Mucosa of gallbladder (tissue), 1 donor: ENCODE measurements at regions not wholly inside any gene's neighbourhood (a gene's known extent, or its start where the extent isn't known, plus 50 kb on each side); places are given as distances from the start of the nearest gene placed in this dataset.

Experiments
- DNase-seq: peaks from one replicate; pipeline ENCODE4 v3.0.0-alpha.2; 2020; ENCODE audit warnings: low spot score
- donor health status: DM: no; HTN: no; CAD: no.

- no peak for DNase-seq
Observed at GRCh38 chr20:24762791-24763350, 186.2 kb upstream of the CST7 start.

GRCh38 chr20:24763386-24764026 lies 185.6 kb upstream of the CST7 start:
- DNase-seq, result no peak

- DNase-seq, result no peak
Observed at GRCh38 chr20:24764027-24764793, 184.9 kb upstream of the CST7 start.

GRCh38 chr20:24764794-24765202 lies 184.3 kb upstream of the CST7 start:
- no peak for DNase-seq

GRCh38 chr20:24765316-24766142 lies 183.5 kb upstream of the CST7 start:
- no peak for DNase-seq

- no peak for DNase-seq
Observed at GRCh38 chr20:24766143-24766527, 182.9 kb upstream of the CST7 start.

- DNase-seq, result no peak
Observed at GRCh38 chr20:24766826-24767622, 182.0 kb upstream of the CST7 start.

GRCh38 chr20:24767623-24768100 lies 181.4 kb upstream of the CST7 start:
- no peak for DNase-seq

GRCh38 chr20:24768201-24768636 lies 180.8 kb upstream of the CST7 start:
- no peak for DNase-seq

- no peak for DNase-seq
Observed at GRCh38 chr20:24768713-24769601, 180.1 kb upstream of the CST7 start.

GRCh38 chr20:24769878-24770627 lies 179.0 kb upstream of the CST7 start:
- no peak for DNase-seq

- DNase-seq, result no peak
Observed at GRCh38 chr20:24770628-24771541, 178.2 kb upstream of the CST7 start.

- no peak for DNase-seq
Observed at GRCh38 chr20:24771542-24772061, 177.5 kb upstream of the CST7 start.

GRCh38 chr20:24772667-24773066 lies 176.4 kb upstream of the CST7 start:
- DNase-seq, result no peak

- DNase-seq, result no peak
Observed at GRCh38 chr20:24773168-24773567, 175.9 kb upstream of the CST7 start.

- DNase-seq, result no peak
Observed at GRCh38 chr20:24773751-24774201, 175.3 kb upstream of the CST7 start.

- no peak for DNase-seq
Observed at GRCh38 chr20:24775966-24776365, 173.1 kb upstream of the CST7 start.

GRCh38 chr20:24776755-24777271 lies 172.3 kb upstream of the CST7 start:
- no peak for DNase-seq
